HFFc6 (cell line): ENCODE measurements at regions not wholly inside any gene's neighbourhood (a gene's known extent, or its start where the extent isn't known, plus 50 kb on each side); places are given as distances from the start of the nearest gene placed in this dataset.

ENCODE experiments used
- DNase-seq: peaks from one replicate; pipeline ENCODE4 v3.0.0-alpha.2; 2018
- H3K27ac Mint-ChIP-seq: 2 replicates; pipeline ENCODE4 v1.8.0; 2020; ENCODE audit warnings: mild to moderate bottlenecking, mixed read lengths
- H3K27me3 Mint-ChIP-seq: 2 replicates; pipeline ENCODE4 v1.8.0; 2021; ENCODE audit warnings: mild to moderate bottlenecking, moderate library complexity, mixed read lengths; ENCODE audit not compliant: insufficient read depth
- H3K36me3 Mint-ChIP-seq: 2 replicates; pipeline ENCODE4 v1.8.0; 2021; ENCODE audit warnings: low read depth, mixed read lengths
- H3K4me1 Mint-ChIP-seq: 2 replicates; pipeline ENCODE4 v1.8.0; 2020; ENCODE audit warnings: low read depth, mixed read lengths
- H3K4me3 Mint-ChIP-seq: 2 replicates; pipeline ENCODE4 v1.8.0; 2020; ENCODE audit warnings: mild to moderate bottlenecking, moderate library complexity, mixed read lengths
- H3K9me3 Mint-ChIP-seq: 2 replicates; pipeline ENCODE4 v1.8.0; 2020; ENCODE audit warnings: mild to moderate bottlenecking, mixed read lengths
- TF ChIP-seq, protein P1 (sequence below): fragments of 200-600 bp; sonication (generic); IDR thresholded peaks from 2 replicates; pipeline ENCODE4 v1.5.0; 2021; ENCODE audit warnings: antibody characterized with exemption, mild to moderate bottlenecking

GRCh38 chr5:166428264-166428803 is 1863.1 kb upstream of the WWC1 start:
- Mint-ChIP-seq H3K27me3 (no peaks in the 10 kb centered on the region), H3K27ac (no peak overlapping the region), H3K36me3 (no peaks in the 10 kb centered on the region), H3K9me3 (peaks cover 63% of the 10 kb centered on the region), H3K4me1 (no peaks in the 10 kb centered on the region), H3K4me3 (no peak overlapping the region)
- DNase-seq, result no peak
- TF ChIP-seq, protein P1, sequence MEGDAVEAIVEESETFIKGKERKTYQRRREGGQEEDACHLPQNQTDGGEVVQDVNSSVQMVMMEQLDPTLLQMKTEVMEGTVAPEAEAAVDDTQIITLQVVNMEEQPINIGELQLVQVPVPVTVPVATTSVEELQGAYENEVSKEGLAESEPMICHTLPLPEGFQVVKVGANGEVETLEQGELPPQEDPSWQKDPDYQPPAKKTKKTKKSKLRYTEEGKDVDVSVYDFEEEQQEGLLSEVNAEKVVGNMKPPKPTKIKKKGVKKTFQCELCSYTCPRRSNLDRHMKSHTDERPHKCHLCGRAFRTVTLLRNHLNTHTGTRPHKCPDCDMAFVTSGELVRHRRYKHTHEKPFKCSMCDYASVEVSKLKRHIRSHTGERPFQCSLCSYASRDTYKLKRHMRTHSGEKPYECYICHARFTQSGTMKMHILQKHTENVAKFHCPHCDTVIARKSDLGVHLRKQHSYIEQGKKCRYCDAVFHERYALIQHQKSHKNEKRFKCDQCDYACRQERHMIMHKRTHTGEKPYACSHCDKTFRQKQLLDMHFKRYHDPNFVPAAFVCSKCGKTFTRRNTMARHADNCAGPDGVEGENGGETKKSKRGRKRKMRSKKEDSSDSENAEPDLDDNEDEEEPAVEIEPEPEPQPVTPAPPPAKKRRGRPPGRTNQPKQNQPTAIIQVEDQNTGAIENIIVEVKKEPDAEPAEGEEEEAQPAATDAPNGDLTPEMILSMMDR, result no peak

GRCh38 chr5:166430491-166431319 is 1860.7 kb upstream of the WWC1 start:
- H3K4me1 Mint-ChIP-seq, result no peaks in the 10 kb centered on the region

DNA sequence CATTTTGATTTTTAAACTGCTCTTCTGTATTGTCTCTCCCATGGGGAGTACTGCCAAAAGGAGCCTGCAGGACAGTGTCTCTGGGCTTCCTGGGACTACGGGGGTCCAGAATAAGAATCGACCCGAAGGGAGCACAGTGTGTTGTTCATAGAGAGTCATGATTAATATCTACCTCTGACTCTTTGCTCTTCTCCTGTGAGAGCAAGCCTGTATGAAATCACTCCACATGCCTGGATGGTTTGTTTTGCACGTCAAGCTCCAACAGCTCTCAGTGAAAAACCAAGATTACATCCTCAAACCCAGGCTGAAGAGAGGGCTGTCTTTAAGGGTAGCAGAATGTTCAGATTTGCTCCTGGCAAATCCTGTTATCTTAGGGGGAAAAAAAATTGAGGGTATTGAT is 1860.0 kb upstream of the WWC1 start:
- H3K9me3 Mint-ChIP-seq, result peaks cover 54% of the 10 kb centered on the region
- H3K4me3 Mint-ChIP-seq, result no peak overlapping the region
- DNase-seq, result no peak
- no peaks in the 10 kb centered on the region for H3K27me3 Mint-ChIP-seq
- no peak overlapping the region for H3K27ac Mint-ChIP-seq
- TF ChIP-seq, protein P1, result no peak
- H3K4me1 Mint-ChIP-seq, result no peaks in the 10 kb centered on the region
- no peaks in the 10 kb centered on the region for H3K36me3 Mint-ChIP-seq

More at GRCh38 chr5:166430491-166431319, 1860.7 kb upstream of the WWC1 start:
- no peak for DNase-seq
- Mint-ChIP-seq H3K27ac (no peak overlapping the region), H3K9me3 (peaks cover 60% of the 10 kb centered on the region), H3K36me3 (no peaks in the 10 kb centered on the region), H3K27me3 (no peaks in the 10 kb centered on the region), H3K4me3 (no peak overlapping the region)
- TF ChIP-seq, protein P1, result no peak

- no peaks in the 10 kb centered on the region for H3K27me3 Mint-ChIP-seq
- peaks cover 47% of the 10 kb centered on the region for H3K9me3 Mint-ChIP-seq
- no peaks in the 10 kb centered on the region for H3K36me3 Mint-ChIP-seq
- no peak for DNase-seq
- no peak overlapping the region for H3K27ac Mint-ChIP-seq
- TF ChIP-seq, protein P1, result 0 out of 2 replicates have a peak, but pooled peaks have one; percentile 19
- H3K4me3 Mint-ChIP-seq, result no peak overlapping the region
- no peaks in the 10 kb centered on the region for H3K4me1 Mint-ChIP-seq
Observed at GRCh38 chr5:166433679-166434078, 1857.8 kb upstream of the WWC1 start.

DNA sequence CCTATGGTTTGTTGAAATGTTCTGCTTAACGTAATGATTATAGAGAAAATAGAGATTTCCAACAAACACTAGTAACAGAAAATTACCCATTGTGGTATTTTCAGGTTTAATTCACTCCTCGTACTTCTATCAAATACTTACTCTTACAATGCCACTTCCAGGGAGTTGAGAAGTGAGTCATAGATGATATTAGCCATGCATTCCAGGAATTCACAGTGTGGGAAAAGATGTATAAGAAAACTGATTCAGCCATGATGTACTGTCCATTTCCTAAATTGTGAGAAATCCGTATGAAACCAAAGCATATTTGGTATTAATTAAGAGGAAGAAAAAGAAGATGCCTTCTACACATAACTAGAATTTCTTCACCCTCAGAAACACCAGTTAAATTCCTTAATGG is 1854.6 kb upstream of the WWC1 start:
- no peak for DNase-seq
- no peak overlapping the region for H3K27ac Mint-ChIP-seq
- TF ChIP-seq, protein P1, result no peak

More for the DNA sequence above, 1854.6 kb upstream of the WWC1 start:
- H3K9me3 Mint-ChIP-seq, result peaks cover 31% of the 10 kb centered on the region
- no peak overlapping the region for H3K4me3 Mint-ChIP-seq
- H3K36me3 Mint-ChIP-seq, result no peaks in the 10 kb centered on the region; the same call in 1 of the 2 replicates
- no peaks in the 10 kb centered on the region for H3K27me3 Mint-ChIP-seq
- H3K4me1 Mint-ChIP-seq, result no peaks in the 10 kb centered on the region
